Neural cell (in vitro differentiated cells): ENCODE measurements at regions not wholly inside any gene's neighbourhood (a gene's known extent, or its start where the extent isn't known, plus 50 kb on each side); places are given as distances from the start of the nearest gene placed in this dataset.

Experiments used
- H2AFZ ChIP-seq: fragments of 200-600, 300-800 bp; sonication (generic), shearing (Covaris generic); 2 replicates; pipeline ENCODE4 v1.6.0; 2014; ENCODE audit warnings: low read depth, mild to moderate bottlenecking, antibody characterized with exemption, low read length, moderate library complexity
- H3F3A ChIP-seq: fragments of 200-600 bp; shearing (Covaris generic); 2 replicates; pipeline ENCODE4 v1.6.1; 2016; ENCODE audit warnings: mild to moderate bottlenecking, moderate library complexity, mixed read lengths, antibody characterized with exemption, low read length; ENCODE audit not compliant: insufficient read depth, poor library complexity, severe bottlenecking
- H3K27ac ChIP-seq: fragments of 200-600, 300-800 bp; sonication (generic), shearing (Covaris generic); 2 replicates; pipeline ENCODE4 v1.5.1; 2014; ENCODE audit warnings: mild to moderate bottlenecking, low read length, moderate library complexity
- H3K27me3 ChIP-seq: fragments of 300-800, 200-600 bp; sonication (generic), shearing (Covaris generic); 2 replicates; pipeline ENCODE4 v1.6.0; 2014; ENCODE audit warnings: mild to moderate bottlenecking, low read depth, low read length, moderate library complexity; ENCODE audit not compliant: insufficient read depth
- H3K36me3 ChIP-seq: fragments of 300-800, 200-600 bp; sonication (generic), shearing (Covaris generic); 2 replicates; pipeline ENCODE4 v1.5.1; 2014; ENCODE audit warnings: mild to moderate bottlenecking, antibody characterized with exemption, low read length, moderate library complexity; ENCODE audit not compliant: insufficient read depth
- H3K4me2 ChIP-seq: fragments of 300-800, 200-600 bp; sonication (generic), shearing (Covaris generic); 2 replicates; pipeline ENCODE4 v1.6.0; 2014; ENCODE audit warnings: mild to moderate bottlenecking, low read length
- H3K4me3 ChIP-seq: fragments of 300-800, 200-600 bp; sonication (generic), shearing (Covaris generic); 2 replicates; pipeline ENCODE4 v1.5.1; 2014; ENCODE audit warnings: mild to moderate bottlenecking, low read length, moderate library complexity
- H3K79me2 ChIP-seq: fragments of 200-600 bp; shearing (Covaris generic); replicated peaks from 2 replicates; pipeline ENCODE4 v1.6.0; 2014; ENCODE audit warnings: mild to moderate bottlenecking, low read length, moderate library complexity; ENCODE audit not compliant: insufficient read depth
- H3K9ac ChIP-seq: fragments of 300-800, 200-600 bp; sonication (generic), shearing (Covaris generic); 2 replicates; pipeline ENCODE4 v1.6.1; 2016; ENCODE audit warnings: mild to moderate bottlenecking, low read length, mixed read lengths
- H3K9me2 ChIP-seq: fragments of 200-600 bp; shearing (Covaris generic); 2 replicates; pipeline ENCODE4 v1.6.1; 2016; ENCODE audit warnings: mild to moderate bottlenecking, low read length, mixed read lengths; ENCODE audit not compliant: insufficient read depth
- H3K9me3 ChIP-seq: fragments of 200-600, 300-800 bp; sonication (generic), shearing (Covaris generic); 2 replicates; pipeline ENCODE4 v1.6.1; 2016; ENCODE audit warnings: mild to moderate bottlenecking, mixed run types, low read length, moderate library complexity, mixed read lengths
- H4K20me1 ChIP-seq: fragments of 200-600 bp; shearing (Covaris generic); 2 replicates; pipeline ENCODE4 v1.6.1; 2016; ENCODE audit warnings: mild to moderate bottlenecking, mixed run types; ENCODE audit not compliant: insufficient read depth
- EP300 ChIP-seq: fragments of 450-650 bp; conservative IDR thresholded peaks from 2 replicates; pipeline ENCODE4 v1.6.1; 2014; ENCODE audit warnings: antibody characterized with exemption, mild to moderate bottlenecking, moderate library complexity; ENCODE audit not compliant: poor library complexity, severe bottlenecking
- EZH2 ChIP-seq: fragments of 200-600, 300-800 bp; shearing (Covaris generic), sonication (generic); IDR thresholded peaks from 2 replicates; pipeline ENCODE4 v1.6.1; 2014; ENCODE audit warnings: antibody characterized with exemption, low read length, borderline replicate concordance, mild to moderate bottlenecking; ENCODE audit not compliant: insufficient read depth, poor library complexity, severe bottlenecking
- MXI1 ChIP-seq: fragments of 450-650 bp; conservative IDR thresholded peaks from 2 replicates; pipeline ENCODE4 v1.6.1; 2014; ENCODE audit warnings: antibody characterized with exemption, mild to moderate bottlenecking; ENCODE audit not compliant: poor library complexity, severe bottlenecking
- POLR2AphosphoS5 ChIP-seq: IDR thresholded peaks from 2 replicates; pipeline ENCODE4 v1.6.1; 2012
- RAD21 ChIP-seq: fragments of 450-650 bp; conservative IDR thresholded peaks from 2 replicates; pipeline ENCODE4 v1.6.1; 2014; ENCODE audit warnings: antibody characterized with exemption, mild to moderate bottlenecking, moderate library complexity
- SMC3 ChIP-seq: fragments of 450-650 bp; conservative IDR thresholded peaks from 2 replicates; pipeline ENCODE4 v1.6.1; 2014; ENCODE audit warnings: antibody characterized with exemption, mild to moderate bottlenecking, moderate library complexity; ENCODE audit not compliant: poor library complexity
- TAF1 ChIP-seq: IDR thresholded peaks from 2 replicates; pipeline ENCODE4 v1.6.1; 2012; ENCODE audit warnings: low read depth
- TF ChIP-seq, protein P1 (sequence below): fragments of 450-650 bp; IDR thresholded peaks from 2 replicates; pipeline ENCODE4 v1.5.1; 2014; ENCODE audit warnings: antibody characterized with exemption, mild to moderate bottlenecking, moderate library complexity; ENCODE audit not compliant: poor library complexity, severe bottlenecking
- TF ChIP-seq, protein P2 (sequence below): IDR thresholded peaks from 2 replicates; pipeline ENCODE4 v1.6.1; 2012; ENCODE audit warnings: borderline replicate concordance

DNA sequence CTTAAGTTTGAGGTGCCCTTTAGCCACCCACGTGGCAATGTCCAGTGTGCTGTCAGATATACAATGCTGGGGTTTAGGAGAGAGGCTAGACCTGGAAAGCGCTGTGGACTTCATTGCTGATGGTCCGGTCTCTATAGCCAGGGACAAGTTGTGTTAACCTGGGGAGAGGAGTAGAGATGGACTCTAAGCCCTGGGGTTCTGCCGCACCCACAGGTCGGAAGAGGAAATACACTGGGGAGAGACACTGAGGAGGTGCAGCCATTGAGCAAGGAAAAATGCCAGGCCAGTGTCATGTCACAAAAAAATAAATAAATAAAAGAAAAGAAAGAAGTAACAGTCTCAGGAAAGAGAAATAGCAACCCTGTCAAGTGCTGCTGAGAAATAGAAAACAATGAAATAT lies 106.9 kb upstream of the CBLN2 start:
- H3K9me2 ChIP-seq, result no peaks in the 10 kb centered on the region
- no peaks in the 10 kb centered on the region for H4K20me1 ChIP-seq
- no peaks in the 10 kb centered on the region for H3K27me3 ChIP-seq
- H3K36me3 ChIP-seq, result no peaks in the 10 kb centered on the region
- H3K79me2 ChIP-seq, result no peaks in the 10 kb centered on the region
- H2AFZ ChIP-seq, result no peak overlapping the region
- TF ChIP-seq, protein P1, sequence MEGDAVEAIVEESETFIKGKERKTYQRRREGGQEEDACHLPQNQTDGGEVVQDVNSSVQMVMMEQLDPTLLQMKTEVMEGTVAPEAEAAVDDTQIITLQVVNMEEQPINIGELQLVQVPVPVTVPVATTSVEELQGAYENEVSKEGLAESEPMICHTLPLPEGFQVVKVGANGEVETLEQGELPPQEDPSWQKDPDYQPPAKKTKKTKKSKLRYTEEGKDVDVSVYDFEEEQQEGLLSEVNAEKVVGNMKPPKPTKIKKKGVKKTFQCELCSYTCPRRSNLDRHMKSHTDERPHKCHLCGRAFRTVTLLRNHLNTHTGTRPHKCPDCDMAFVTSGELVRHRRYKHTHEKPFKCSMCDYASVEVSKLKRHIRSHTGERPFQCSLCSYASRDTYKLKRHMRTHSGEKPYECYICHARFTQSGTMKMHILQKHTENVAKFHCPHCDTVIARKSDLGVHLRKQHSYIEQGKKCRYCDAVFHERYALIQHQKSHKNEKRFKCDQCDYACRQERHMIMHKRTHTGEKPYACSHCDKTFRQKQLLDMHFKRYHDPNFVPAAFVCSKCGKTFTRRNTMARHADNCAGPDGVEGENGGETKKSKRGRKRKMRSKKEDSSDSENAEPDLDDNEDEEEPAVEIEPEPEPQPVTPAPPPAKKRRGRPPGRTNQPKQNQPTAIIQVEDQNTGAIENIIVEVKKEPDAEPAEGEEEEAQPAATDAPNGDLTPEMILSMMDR, result no peak
- TF ChIP-seq, protein P2, sequence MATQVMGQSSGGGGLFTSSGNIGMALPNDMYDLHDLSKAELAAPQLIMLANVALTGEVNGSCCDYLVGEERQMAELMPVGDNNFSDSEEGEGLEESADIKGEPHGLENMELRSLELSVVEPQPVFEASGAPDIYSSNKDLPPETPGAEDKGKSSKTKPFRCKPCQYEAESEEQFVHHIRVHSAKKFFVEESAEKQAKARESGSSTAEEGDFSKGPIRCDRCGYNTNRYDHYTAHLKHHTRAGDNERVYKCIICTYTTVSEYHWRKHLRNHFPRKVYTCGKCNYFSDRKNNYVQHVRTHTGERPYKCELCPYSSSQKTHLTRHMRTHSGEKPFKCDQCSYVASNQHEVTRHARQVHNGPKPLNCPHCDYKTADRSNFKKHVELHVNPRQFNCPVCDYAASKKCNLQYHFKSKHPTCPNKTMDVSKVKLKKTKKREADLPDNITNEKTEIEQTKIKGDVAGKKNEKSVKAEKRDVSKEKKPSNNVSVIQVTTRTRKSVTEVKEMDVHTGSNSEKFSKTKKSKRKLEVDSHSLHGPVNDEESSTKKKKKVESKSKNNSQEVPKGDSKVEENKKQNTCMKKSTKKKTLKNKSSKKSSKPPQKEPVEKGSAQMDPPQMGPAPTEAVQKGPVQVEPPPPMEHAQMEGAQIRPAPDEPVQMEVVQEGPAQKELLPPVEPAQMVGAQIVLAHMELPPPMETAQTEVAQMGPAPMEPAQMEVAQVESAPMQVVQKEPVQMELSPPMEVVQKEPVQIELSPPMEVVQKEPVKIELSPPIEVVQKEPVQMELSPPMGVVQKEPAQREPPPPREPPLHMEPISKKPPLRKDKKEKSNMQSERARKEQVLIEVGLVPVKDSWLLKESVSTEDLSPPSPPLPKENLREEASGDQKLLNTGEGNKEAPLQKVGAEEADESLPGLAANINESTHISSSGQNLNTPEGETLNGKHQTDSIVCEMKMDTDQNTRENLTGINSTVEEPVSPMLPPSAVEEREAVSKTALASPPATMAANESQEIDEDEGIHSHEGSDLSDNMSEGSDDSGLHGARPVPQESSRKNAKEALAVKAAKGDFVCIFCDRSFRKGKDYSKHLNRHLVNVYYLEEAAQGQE, result no peak
- TF ChIP-seq SMC3, result no peak
- TF ChIP-seq TAF1, result no peak
- TF ChIP-seq EP300, result no peak
- no peak for TF ChIP-seq POLR2AphosphoS5
- no peak for TF ChIP-seq RAD21
- no peak for TF ChIP-seq EZH2
- no peak for TF ChIP-seq MXI1
- H3K4me2 ChIP-seq, result no peak overlapping the region
- no peak overlapping the region for H3K9ac ChIP-seq
- no peaks in the 10 kb centered on the region for H3K9me3 ChIP-seq
- no peaks in the 10 kb centered on the region for H3F3A ChIP-seq
- H3K27ac ChIP-seq, result no peak overlapping the region
- no peak overlapping the region for H3K4me3 ChIP-seq

DNA sequence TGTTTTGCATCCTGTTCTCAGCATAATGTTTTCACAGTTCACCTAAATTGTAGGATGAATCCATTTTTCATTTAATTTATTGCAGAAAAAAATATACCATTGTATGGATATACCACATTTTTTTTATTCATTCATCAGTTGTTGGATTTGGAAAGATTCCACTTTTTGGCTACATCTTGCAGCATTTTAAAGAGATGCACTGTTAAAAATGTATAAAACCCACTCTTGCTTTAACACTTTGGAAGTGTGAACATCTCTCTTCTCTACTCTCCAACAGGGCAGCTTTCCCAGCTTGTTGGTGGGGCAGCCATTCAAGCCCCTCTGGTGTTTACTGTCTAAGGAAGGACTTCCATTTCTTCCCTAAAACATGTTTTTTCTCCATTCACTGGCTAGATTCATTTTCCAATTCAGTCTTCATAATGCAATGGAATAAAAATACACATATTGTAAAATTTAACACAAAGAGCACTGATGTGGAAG lies 104.4 kb upstream of the CBLN2 start:
- H2AFZ ChIP-seq, result no peak overlapping the region
- no peak overlapping the region for H3K4me2 ChIP-seq
- H3K4me3 ChIP-seq, result no peak overlapping the region
- H3K9ac ChIP-seq, result no peak overlapping the region
- H3K27me3 ChIP-seq, result no peaks in the 10 kb centered on the region
- H3K79me2 ChIP-seq, result no peaks in the 10 kb centered on the region
- no peaks in the 10 kb centered on the region for H3K36me3 ChIP-seq
- no peaks in the 10 kb centered on the region for H4K20me1 ChIP-seq
- H3K9me3 ChIP-seq, result no peaks in the 10 kb centered on the region
- H3F3A ChIP-seq, result no peaks in the 10 kb centered on the region
- H3K9me2 ChIP-seq, result no peaks in the 10 kb centered on the region
- TF ChIP-seq RAD21, result no peak
- H3K27ac ChIP-seq, result no peak overlapping the region

DNA sequence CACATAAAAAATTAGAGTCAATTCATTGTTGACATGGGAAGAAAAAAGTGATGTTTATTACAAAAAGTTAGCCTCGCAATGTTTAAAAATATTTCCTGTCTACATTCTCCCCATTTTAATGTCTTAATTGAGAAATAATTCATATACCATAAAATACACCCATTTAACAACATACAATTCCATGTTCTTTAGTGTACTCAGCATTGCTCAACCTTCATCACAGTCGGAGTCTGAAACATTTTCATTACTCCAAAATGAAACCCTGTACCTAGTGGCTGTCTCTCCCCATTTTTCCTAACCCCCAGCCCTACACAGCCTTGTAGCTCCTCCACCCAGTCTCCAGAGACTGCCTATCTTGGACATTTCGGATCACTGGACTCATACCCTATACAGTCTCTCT lies 103.9 kb upstream of the CBLN2 start:
- no peaks in the 10 kb centered on the region for H3K27me3 ChIP-seq
- H4K20me1 ChIP-seq, result no peaks in the 10 kb centered on the region
- no peak overlapping the region for H3K4me2 ChIP-seq
- TF ChIP-seq RAD21 (no peak), TAF1 (no peak), EP300 (no peak), POLR2AphosphoS5 (no peak)
- H3K36me3 ChIP-seq, result no peaks in the 10 kb centered on the region
- H3K27ac ChIP-seq, result no peak overlapping the region
- no peak overlapping the region for H3K9ac ChIP-seq
- H2AFZ ChIP-seq, result no peak overlapping the region
- H3K4me3 ChIP-seq, result no peak overlapping the region
- no peaks in the 10 kb centered on the region for H3K9me3 ChIP-seq
- no peaks in the 10 kb centered on the region for H3K9me2 ChIP-seq
- no peaks in the 10 kb centered on the region for H3K79me2 ChIP-seq
- no peaks in the 10 kb centered on the region for H3F3A ChIP-seq
